ENCODE measurements at regions not wholly inside any gene's neighbourhood (a gene's known extent, or its start where the extent isn't known, plus 50 kb on each side); places are given as distances from the start of the nearest gene placed in this dataset.

DNA sequence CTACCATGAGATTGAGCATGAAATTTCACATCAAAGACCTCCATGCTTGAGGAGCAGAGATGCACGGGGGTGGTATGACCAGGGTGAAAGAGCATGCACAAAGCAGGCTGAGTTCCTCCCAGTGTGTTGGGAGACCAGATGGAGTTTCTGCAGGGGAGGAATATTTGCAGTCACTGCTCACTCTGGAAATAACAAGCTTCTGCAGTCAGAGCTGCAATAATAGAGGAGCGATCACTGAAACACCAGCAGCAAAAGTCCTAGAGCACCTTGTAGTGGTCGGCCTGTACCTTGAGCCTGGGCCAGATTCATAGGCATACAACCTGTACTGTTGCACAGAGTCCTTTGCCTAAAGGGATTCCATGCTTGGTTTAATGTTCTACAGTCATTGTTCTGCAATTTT is 184.5 kb upstream of the SP8 start:
- H3K36me3 ChIP-seq = no peaks in the 10 kb centered on the region
- no peaks in the 10 kb centered on the region for H3K9me3 ChIP-seq

DNA sequence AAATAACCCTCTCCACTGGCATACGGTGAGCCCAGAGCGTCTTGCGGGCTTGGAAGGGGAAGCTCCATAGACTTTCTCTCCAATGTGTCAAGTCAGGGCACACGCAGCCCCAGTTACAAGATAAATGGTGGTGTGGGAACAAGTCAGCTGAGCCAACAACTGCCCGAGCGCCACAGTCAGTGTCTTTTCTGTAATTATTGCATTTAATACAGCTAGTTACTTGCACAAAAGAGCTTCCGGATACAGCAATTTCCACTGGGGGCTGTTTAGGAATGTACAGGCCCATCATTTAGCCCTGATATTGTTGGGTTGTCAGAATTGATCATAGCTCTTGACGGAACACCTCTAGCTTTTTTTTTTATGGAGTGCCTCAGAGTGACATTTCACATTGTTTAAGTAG is 193.5 kb upstream of the SP8 start:
- H3K27ac ChIP-seq = no peak overlapping the region
- 78% methylated on average over 8 of the region's 8 CpGs for WGBS
- H3K4me3 ChIP-seq = no peak overlapping the region
- H3K9me3 ChIP-seq = no peaks in the 10 kb centered on the region
- TF ChIP-seq EP300 (IDR thresholded peaks at IDR 0.05) = no peak
- TF ChIP-seq, protein P1, sequence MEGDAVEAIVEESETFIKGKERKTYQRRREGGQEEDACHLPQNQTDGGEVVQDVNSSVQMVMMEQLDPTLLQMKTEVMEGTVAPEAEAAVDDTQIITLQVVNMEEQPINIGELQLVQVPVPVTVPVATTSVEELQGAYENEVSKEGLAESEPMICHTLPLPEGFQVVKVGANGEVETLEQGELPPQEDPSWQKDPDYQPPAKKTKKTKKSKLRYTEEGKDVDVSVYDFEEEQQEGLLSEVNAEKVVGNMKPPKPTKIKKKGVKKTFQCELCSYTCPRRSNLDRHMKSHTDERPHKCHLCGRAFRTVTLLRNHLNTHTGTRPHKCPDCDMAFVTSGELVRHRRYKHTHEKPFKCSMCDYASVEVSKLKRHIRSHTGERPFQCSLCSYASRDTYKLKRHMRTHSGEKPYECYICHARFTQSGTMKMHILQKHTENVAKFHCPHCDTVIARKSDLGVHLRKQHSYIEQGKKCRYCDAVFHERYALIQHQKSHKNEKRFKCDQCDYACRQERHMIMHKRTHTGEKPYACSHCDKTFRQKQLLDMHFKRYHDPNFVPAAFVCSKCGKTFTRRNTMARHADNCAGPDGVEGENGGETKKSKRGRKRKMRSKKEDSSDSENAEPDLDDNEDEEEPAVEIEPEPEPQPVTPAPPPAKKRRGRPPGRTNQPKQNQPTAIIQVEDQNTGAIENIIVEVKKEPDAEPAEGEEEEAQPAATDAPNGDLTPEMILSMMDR (IDR thresholded peaks at IDR 0.05) = no peak
- no peak for TF ChIP-seq POLR2A (IDR thresholded peaks at IDR 0.05)
- TF ChIP-seq POLR2AphosphoS5 (IDR thresholded peaks at IDR 0.05) = no peak
- no peaks in the 10 kb centered on the region for H3K27me3 ChIP-seq
- H3K4me1 ChIP-seq = no peaks in the 10 kb centered on the region
- H3K36me3 ChIP-seq = no peaks in the 10 kb centered on the region
- no peak for DNase-seq (ENCODE audit: low spot score in 2 of 2)

More for the DNA sequence above, 184.5 kb upstream of the SP8 start:
- no peak for DNase-seq (ENCODE audit: low spot score in 2 of 2)
- peaks cover 3% of the 10 kb centered on the region for H3K27me3 ChIP-seq
- H3K27ac ChIP-seq = no peak overlapping the region
- H3K4me1 ChIP-seq = no peaks in the 10 kb centered on the region
- WGBS = 74% methylated on average over 3 of the region's 3 CpGs
- H3K4me3 ChIP-seq = no peak overlapping the region
- TF ChIP-seq EP300 (IDR thresholded peaks at IDR 0.05) = no peak
- TF ChIP-seq, protein P1 (IDR thresholded peaks at IDR 0.05) = no peak
- no peak for TF ChIP-seq POLR2A (IDR thresholded peaks at IDR 0.05)
- TF ChIP-seq POLR2AphosphoS5 (IDR thresholded peaks at IDR 0.05) = no peak

DNA sequence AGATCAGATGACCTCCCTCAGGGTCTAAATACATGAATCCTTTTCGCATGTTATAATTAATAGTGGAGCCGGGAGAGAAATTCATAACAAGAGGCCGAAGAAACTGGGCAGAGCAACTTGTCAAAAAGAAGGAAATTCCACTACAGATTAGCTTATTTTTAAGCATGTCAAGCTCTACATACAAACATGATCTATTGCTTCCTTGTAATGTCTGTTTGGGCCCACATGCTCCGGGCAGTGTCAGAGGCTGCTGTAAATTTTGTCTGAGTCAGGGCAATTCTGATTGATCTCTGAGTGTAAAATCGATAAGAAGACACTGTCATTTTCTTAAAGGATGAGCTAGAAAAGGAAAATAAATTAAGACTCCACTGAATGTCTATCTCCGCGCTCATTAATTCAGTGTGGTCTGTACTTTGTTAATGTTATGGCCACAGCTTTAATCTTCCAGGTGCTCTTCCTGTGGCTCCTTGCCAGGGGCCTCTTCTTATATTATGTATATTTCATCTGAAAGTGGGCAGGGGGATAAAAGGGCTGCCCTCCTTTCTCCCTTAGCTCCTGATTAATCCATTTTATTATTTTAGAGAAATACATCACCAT is 194.1 kb upstream of the SP8 start:
- Histone ChIP-seq H3K9me3 (no peaks in the 10 kb centered on the region), H3K36me3 (no peaks in the 10 kb centered on the region), H3K4me3 (no peak overlapping the region), H3K4me1 (no peaks in the 10 kb centered on the region), H3K27me3 (no peaks in the 10 kb centered on the region), H3K27ac (no peak overlapping the region)
- TF ChIP-seq, protein P1 (IDR thresholded peaks at IDR 0.05) = no peak
- TF ChIP-seq POLR2A (IDR thresholded peaks at IDR 0.05) (no peak), POLR2AphosphoS5 (IDR thresholded peaks at IDR 0.05) (no peak), EP300 (IDR thresholded peaks at IDR 0.05) (no peak)
- 35% methylated on average over 7 of the region's 7 CpGs for WGBS
- DNase-seq (ENCODE audit: low spot score in 2 of 2) = no peak

DNA sequence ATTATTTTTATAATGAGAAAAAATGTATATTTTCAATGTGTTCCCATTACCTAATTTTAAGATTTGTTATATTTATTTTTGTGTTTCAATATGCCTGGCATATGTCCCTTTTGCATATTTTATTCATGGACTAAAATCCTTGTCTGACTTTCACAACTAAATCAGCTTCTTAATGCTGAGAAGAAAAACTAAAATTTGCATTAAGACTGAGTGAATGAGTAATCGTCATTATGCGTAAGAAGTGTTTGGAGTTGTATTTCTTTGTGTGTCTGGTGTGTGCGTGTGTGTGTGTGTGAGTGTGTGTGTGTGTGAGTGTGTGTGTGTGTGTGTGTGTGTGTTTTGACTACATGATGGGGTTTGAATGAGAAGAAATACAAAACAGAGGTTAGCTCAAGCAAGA is 201.7 kb upstream of the SP8 start:
- no peak overlapping the region for H3K4me3 ChIP-seq
- H3K27ac ChIP-seq = no peak overlapping the region
- DNase-seq (ENCODE audit: low spot score in 2 of 2) = no peak
- no peak for TF ChIP-seq POLR2AphosphoS5 (IDR thresholded peaks at IDR 0.05)
- TF ChIP-seq EP300 (IDR thresholded peaks at IDR 0.05) = no peak
- TF ChIP-seq, protein P1 (IDR thresholded peaks at IDR 0.05) = no peak
- TF ChIP-seq POLR2A (IDR thresholded peaks at IDR 0.05) = no peak
- H3K4me1 ChIP-seq = no peaks in the 10 kb centered on the region
- H3K36me3 ChIP-seq = no peaks in the 10 kb centered on the region
- H3K9me3 ChIP-seq = no peaks in the 10 kb centered on the region
- no peaks in the 10 kb centered on the region for H3K27me3 ChIP-seq
- 81% methylated on average over 3 of the region's 3 CpGs for WGBS

DNA sequence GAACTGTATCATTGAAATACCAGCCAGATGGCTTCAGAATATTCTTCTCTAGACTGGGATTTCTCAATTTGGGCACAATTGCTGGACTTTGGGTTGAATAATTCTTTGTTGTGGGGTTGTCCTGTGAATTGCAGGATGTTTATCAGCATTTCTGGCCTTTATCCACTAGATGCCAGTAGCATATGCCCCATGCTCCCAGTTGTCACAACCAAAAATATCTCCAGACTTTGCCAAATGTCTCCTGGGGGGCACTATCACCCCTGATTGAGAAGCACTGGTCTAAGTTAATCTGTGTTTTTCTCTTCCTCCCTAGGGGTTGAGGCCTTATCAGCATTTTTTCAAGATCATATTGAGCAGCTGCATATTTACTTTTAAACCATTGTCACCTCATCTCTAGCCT is 204.9 kb upstream of the SP8 start:
- TF ChIP-seq POLR2AphosphoS5 (IDR thresholded peaks at IDR 0.05) (no peak), EP300 (IDR thresholded peaks at IDR 0.05) (no peak), POLR2A (IDR thresholded peaks at IDR 0.05) (no peak)
- TF ChIP-seq, protein P1 (IDR thresholded peaks at IDR 0.05) = no peak
- no peak overlapping the region for H3K4me3 ChIP-seq
- no peaks in the 10 kb centered on the region for H3K27me3 ChIP-seq
- H3K27ac ChIP-seq = no peak overlapping the region
- H3K36me3 ChIP-seq = no peaks in the 10 kb centered on the region
- H3K4me1 ChIP-seq = no peaks in the 10 kb centered on the region
- H3K9me3 ChIP-seq = no peaks in the 10 kb centered on the region
- DNase-seq (ENCODE audit: low spot score in 2 of 2) = no peak

Data from suprapubic skin (tissue), 4 donors.